SK-N-SH (cell line): ENCODE measurements at regions not wholly inside any gene's neighbourhood (a gene's known extent, or its start where the extent isn't known, plus 50 kb on each side); places are given as distances from the start of the nearest gene placed in this dataset.

Experiments
- CTCF ChIA-PET: fragments of 300-600, 350-600 bp; formaldehyde crosslinking; extraction: SDS; loops from one replicate; lab custom pipeline; 2021; lab: Yijun Ruan, JAX
- POLR2A ChIA-PET: fragments of 350-600 bp; sonication (Branson Sonifier 250); formaldehyde crosslinking; extraction: SDS; loops from one replicate; lab custom pipeline; 2020; ENCODE audit warnings: antibody characterized with exemption, inconsistent platforms; lab: Yijun Ruan, JAX
- DNase-seq: peaks from one replicate; pipeline ENCODE4 v3.0.0; 2012
- H2AFZ ChIP-seq: fragments of 200-600 bp; sonication (generic); 2 replicates; pipeline ENCODE4 v1.8.1; 2016; ENCODE audit warnings: antibody characterized with exemption, mild to moderate bottlenecking, low read depth
- H3F3A ChIP-seq: fragments of 200-600 bp; sonication (generic); replicated peaks from 2 replicates; pipeline ENCODE3; 2016; ENCODE audit warnings: antibody characterized with exemption, mild to moderate bottlenecking; ENCODE audit not compliant: insufficient read depth
- H3K27ac ChIP-seq, 2 experiments: fragments of 200-500 bp in 1 of 2; fragments of 200-600 bp in 1 of 2; sonication (Bioruptor generic) in 1 of 2; sonication (generic), shearing (Covaris generic) in 1 of 2; 2 replicates each; pipeline versions ENCODE4 v1.5.1 to v1.6.1; 2014 to 2016; ENCODE audit warnings: low read depth in 2 of 2, inconsistent platforms in 1 of 2, low read length in 1 of 2, mild to moderate bottlenecking in 1 of 2, mixed read lengths in 1 of 2
- H3K27me3 ChIP-seq: fragments of 200-600 bp; sonication (generic), shearing (Covaris generic); 2 replicates; pipeline ENCODE4 v1.6.1; 2016; ENCODE audit warnings: mixed run types; ENCODE audit not compliant: insufficient read depth
- H3K36me3 ChIP-seq, 2 experiments: fragments of 200-500 bp in 1 of 2; fragments of 200-600 bp in 1 of 2; sonication (Bioruptor generic) in 1 of 2; sonication (generic) in 1 of 2; replicated peaks in 1 of 2; 2 replicates each; pipeline versions ENCODE3 to v1.5.1; 2014 to 2016; ENCODE audit warnings: low read length in 1 of 2, mild to moderate bottlenecking in 1 of 2; ENCODE audit not compliant: insufficient read depth in 2 of 2, control insufficient read depth in 1 of 2
- H3K4me1 ChIP-seq, 2 experiments: fragments of 200-500 bp in 1 of 2; fragments of 200-600 bp in 1 of 2; sonication (Bioruptor generic) in 1 of 2; sonication (generic), shearing (Covaris generic) in 1 of 2; 2 replicates each; pipeline versions ENCODE4 v1.5.1 to v1.6.1; 2014 to 2016; ENCODE audit warnings: low read depth in 1 of 2, low read length in 1 of 2, mixed run types in 1 of 2; ENCODE audit not compliant: insufficient read depth in 2 of 2, control insufficient read depth in 1 of 2
- H3K4me2 ChIP-seq: fragments of 200-600 bp; sonication (generic), shearing (Covaris generic); 2 replicates; pipeline ENCODE4 v1.6.1; 2017; ENCODE audit warnings: mixed run types
- H3K4me3 ChIP-seq, 2 experiments: fragments of 200-500 bp in 1 of 2; fragments of 200-600 bp in 1 of 2; sonication (Bioruptor generic) in 1 of 2; sonication (generic), shearing (Covaris generic) in 1 of 2; 2 replicates each; pipeline versions ENCODE4 v1.5.1 to v1.8.1; 2014 to 2016; ENCODE audit warnings: low read depth in 2 of 2, inconsistent platforms in 1 of 2, low read length in 1 of 2, mild to moderate bottlenecking in 1 of 2, mixed read lengths in 1 of 2, moderate library complexity in 1 of 2
- H3K79me2 ChIP-seq: fragments of 200-600 bp; sonication (generic); 2 replicates; pipeline ENCODE4 v1.8.1; 2017; ENCODE audit warnings: mild to moderate bottlenecking; ENCODE audit not compliant: insufficient read depth
- H3K9ac ChIP-seq: fragments of 200-600 bp; sonication (generic); 2 replicates; pipeline ENCODE4 v1.6.1; 2017; ENCODE audit warnings: mixed run types
- H3K9me2 ChIP-seq: fragments of 200-600 bp; sonication (generic); 2 replicates; pipeline ENCODE4 v1.6.1; 2017; ENCODE audit warnings: mixed run types
- H3K9me3 ChIP-seq: fragments of 200-600 bp; sonication (generic); 2 replicates; pipeline ENCODE4 v1.6.1; 2017; ENCODE audit warnings: mixed run types, mild to moderate bottlenecking, moderate library complexity
- H4K20me1 ChIP-seq: fragments of 200-600 bp; sonication (generic); 2 replicates; pipeline ENCODE4 v1.6.1; 2017; ENCODE audit warnings: mild to moderate bottlenecking, mixed run types; ENCODE audit not compliant: insufficient read depth
- EZH2phosphoT487 ChIP-seq: fragments of 200-600 bp; sonication (generic); IDR thresholded peaks from 2 replicates; pipeline ENCODE4 v1.6.1; 2017; ENCODE audit warnings: low read depth, mixed run types, mild to moderate bottlenecking, antibody characterized with exemption, moderate library complexity, borderline replicate concordance
- MAX ChIP-seq: IDR thresholded peaks from 2 replicates; pipeline ENCODE4 v1.4.0; 2012; ENCODE audit warnings: low read depth
- NFIC ChIP-seq: IDR thresholded peaks from 2 replicates; pipeline ENCODE4 v1.4.0; 2012; ENCODE audit warnings: borderline replicate concordance
- NRF1 ChIP-seq: IDR thresholded peaks from 2 replicates; pipeline ENCODE4 v1.6.1; 2012; ENCODE audit warnings: low read depth, mild to moderate bottlenecking, low read length
- RCOR1 ChIP-seq: fragments of 150-350 bp; IDR thresholded peaks from 2 replicates; pipeline ENCODE4 v1.6.1; 2017; ENCODE audit warnings: antibody characterized with exemption, low read length
- WGBS: methylation state at CpG from one replicate; pipeline ENCODE4 v1.1.6; 2017; ENCODE audit warnings: low lambda C conversion rate; 5-methylcytosine and 5-hydroxymethylcytosine counted together
- TF ChIP-seq, protein P1 (sequence below): IDR thresholded peaks from 2 replicates; pipeline ENCODE4 v1.4.0; 2012; ENCODE audit warnings: low read depth, borderline replicate concordance
- TF ChIP-seq, protein P2 (sequence below): fragments of 200-600 bp; sonication (generic); IDR thresholded peaks from 2 replicates; pipeline ENCODE4 v1.6.1; 2017; ENCODE audit warnings: antibody characterized with exemption, mild to moderate bottlenecking, moderate library complexity

DNA sequence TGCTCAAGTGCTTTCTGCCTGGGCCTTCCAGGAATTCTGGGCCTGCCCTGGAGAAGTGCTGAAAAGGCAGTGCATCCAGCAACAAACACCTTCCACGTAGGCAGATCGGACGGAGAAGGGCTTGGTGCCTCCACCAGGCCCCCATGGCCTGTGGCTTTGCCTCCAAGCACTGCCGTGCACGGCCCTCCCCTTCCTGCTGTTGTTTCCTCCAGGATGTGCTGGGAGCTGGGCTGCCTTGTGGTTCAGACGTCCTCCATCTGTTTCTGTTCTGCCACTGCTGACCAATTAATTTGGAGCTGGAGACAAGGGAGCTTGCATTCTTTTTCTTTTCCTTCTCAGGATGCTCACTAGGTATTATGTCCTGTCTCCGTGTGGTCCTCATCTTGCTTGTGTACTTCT lies 197.0 kb downstream of the HRH4 start:
- H3K9me3 ChIP-seq = no peaks in the 10 kb centered on the region
- H2AFZ ChIP-seq = no peak overlapping the region
- ChIA-PET POLR2A (no interaction called here), CTCF (interaction anchor here (2.0 to 2.1 kb wide), 2 partner anchors 15 to 57 kb away, joined by 7 to 9 read pairs; no protein-coding TSS in a partner anchor)
- DNase-seq = no peak
- TF ChIP-seq, protein P1, sequence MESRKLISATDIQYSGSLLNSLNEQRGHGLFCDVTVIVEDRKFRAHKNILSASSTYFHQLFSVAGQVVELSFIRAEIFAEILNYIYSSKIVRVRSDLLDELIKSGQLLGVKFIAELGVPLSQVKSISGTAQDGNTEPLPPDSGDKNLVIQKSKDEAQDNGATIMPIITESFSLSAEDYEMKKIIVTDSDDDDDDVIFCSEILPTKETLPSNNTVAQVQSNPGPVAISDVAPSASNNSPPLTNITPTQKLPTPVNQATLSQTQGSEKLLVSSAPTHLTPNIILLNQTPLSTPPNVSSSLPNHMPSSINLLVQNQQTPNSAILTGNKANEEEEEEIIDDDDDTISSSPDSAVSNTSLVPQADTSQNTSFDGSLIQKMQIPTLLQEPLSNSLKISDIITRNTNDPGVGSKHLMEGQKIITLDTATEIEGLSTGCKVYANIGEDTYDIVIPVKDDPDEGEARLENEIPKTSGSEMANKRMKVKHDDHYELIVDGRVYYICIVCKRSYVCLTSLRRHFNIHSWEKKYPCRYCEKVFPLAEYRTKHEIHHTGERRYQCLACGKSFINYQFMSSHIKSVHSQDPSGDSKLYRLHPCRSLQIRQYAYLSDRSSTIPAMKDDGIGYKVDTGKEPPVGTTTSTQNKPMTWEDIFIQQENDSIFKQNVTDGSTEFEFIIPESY = no peak
- TF ChIP-seq MAX (no peak), EZH2phosphoT487 (no peak), NRF1 (no peak)
- TF ChIP-seq, protein P2, sequence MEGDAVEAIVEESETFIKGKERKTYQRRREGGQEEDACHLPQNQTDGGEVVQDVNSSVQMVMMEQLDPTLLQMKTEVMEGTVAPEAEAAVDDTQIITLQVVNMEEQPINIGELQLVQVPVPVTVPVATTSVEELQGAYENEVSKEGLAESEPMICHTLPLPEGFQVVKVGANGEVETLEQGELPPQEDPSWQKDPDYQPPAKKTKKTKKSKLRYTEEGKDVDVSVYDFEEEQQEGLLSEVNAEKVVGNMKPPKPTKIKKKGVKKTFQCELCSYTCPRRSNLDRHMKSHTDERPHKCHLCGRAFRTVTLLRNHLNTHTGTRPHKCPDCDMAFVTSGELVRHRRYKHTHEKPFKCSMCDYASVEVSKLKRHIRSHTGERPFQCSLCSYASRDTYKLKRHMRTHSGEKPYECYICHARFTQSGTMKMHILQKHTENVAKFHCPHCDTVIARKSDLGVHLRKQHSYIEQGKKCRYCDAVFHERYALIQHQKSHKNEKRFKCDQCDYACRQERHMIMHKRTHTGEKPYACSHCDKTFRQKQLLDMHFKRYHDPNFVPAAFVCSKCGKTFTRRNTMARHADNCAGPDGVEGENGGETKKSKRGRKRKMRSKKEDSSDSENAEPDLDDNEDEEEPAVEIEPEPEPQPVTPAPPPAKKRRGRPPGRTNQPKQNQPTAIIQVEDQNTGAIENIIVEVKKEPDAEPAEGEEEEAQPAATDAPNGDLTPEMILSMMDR = no peak
- H3F3A ChIP-seq = no peaks in the 10 kb centered on the region
- H3K4me2 ChIP-seq = no peak overlapping the region
- peaks cover 0 to 11% of the 10 kb centered on the region in 2 experiments; a peak in 1 of 4 replicates for H3K4me1 ChIP-seq
- peaks cover 5% of the 10 kb centered on the region; the same call in 1 of the 2 replicates for H3K27me3 ChIP-seq
- no peak overlapping the region for H3K9ac ChIP-seq
- H3K27ac ChIP-seq = no peak overlapping the region
- no peaks in the 10 kb centered on the region for H3K9me2 ChIP-seq
- no peaks in the 10 kb centered on the region for H3K36me3 ChIP-seq
- H3K79me2 ChIP-seq = no peaks in the 10 kb centered on the region
- H4K20me1 ChIP-seq = no peaks in the 10 kb centered on the region
- 43% methylated on average over 6 of the region's 7 CpGs for WGBS
- H3K4me3 ChIP-seq = no peak overlapping the region

DNA sequence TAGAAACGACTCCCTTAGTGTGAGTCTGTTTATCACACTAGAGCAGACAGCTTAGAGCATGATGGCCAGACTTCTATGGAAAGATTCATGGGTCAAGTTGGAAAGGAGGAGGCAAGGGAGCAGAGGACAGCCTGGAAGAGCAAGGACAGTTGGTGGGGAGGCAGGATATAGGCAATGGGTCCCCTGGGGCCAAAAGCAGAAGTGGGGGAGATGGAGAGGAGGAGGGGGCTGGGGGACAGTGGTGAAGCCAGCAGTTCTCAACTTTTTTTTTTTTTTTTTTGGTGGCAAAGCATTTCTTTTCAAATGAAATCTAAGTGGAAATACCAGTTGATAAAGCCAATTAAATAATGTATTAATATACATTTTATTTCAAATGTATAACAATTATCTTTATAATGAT lies 197.9 kb downstream of the HRH4 start:
- no peaks in the 10 kb centered on the region for H3F3A ChIP-seq
- H3K9ac ChIP-seq = no peak overlapping the region
- POLR2A ChIA-PET = no interaction called here
- no peak overlapping the region for H3K27ac ChIP-seq
- H2AFZ ChIP-seq = no peak overlapping the region
- no peaks in the 10 kb centered on the region for H3K9me3 ChIP-seq
- 13% methylated on average over 1 of the region's 1 CpG for WGBS
- no peak overlapping the region for H3K4me3 ChIP-seq
- H4K20me1 ChIP-seq = no peaks in the 10 kb centered on the region
- H3K4me2 ChIP-seq = no peak overlapping the region
- no peaks in the 10 kb centered on the region for H3K9me2 ChIP-seq
- no peak for TF ChIP-seq RCOR1
- no peak for TF ChIP-seq NFIC
- DNase-seq = no peak
- H3K79me2 ChIP-seq = no peaks in the 10 kb centered on the region
- peaks cover 0 to 11% of the 10 kb centered on the region in 2 experiments; a peak in 1 of 4 replicates for H3K4me1 ChIP-seq
- no peaks in the 10 kb centered on the region for H3K36me3 ChIP-seq
- H3K27me3 ChIP-seq = peaks cover 5% of the 10 kb centered on the region; the same call in 1 of the 2 replicates
- CTCF ChIA-PET = no interaction called here
